HepG2 (cell line): ENCODE measurements at regions not wholly inside any gene's neighbourhood (a gene's known extent, or its start where the extent isn't known, plus 50 kb on each side); places are given as distances from the start of the nearest gene placed in this dataset.

ENCODE experiments used
- CBFB ChIP-seq: sonication (generic); formaldehyde crosslinking; IDR thresholded peaks from 2 replicates; pipeline ENCODE4 v1.4.0; 2020; ENCODE audit warnings: missing genetic modification reagents
- JUND ChIP-seq: sonication (generic); formaldehyde crosslinking; IDR thresholded peaks from 2 replicates; pipeline ENCODE4 v1.8.0; 2022; ENCODE audit warnings: mild to moderate bottlenecking, missing genetic modification reagents
- NFE2L2 ChIP-seq: fragments of 150-350 bp; IDR thresholded peaks from 2 replicates; pipeline ENCODE4 v1.6.1; 2014; ENCODE audit warnings: low read length
- NR1H2 ChIP-seq: sonication (generic); formaldehyde crosslinking; IDR thresholded peaks from 2 replicates; pipeline ENCODE4 v1.8.1; 2022; ENCODE audit warnings: low read depth, missing genetic modification reagents, borderline replicate concordance
- ZSCAN29 ChIP-seq: sonication (generic); formaldehyde crosslinking; conservative IDR thresholded peaks from 2 replicates; pipeline ENCODE4 v1.4.0; 2020; ENCODE audit warnings: mild to moderate bottlenecking, missing genetic modification reagents
- TF ChIP-seq, protein P1 (sequence below): sonication (generic); formaldehyde crosslinking; IDR thresholded peaks from 2 replicates; pipeline ENCODE4 v1.5.0; 2020; ENCODE audit warnings: mild to moderate bottlenecking, missing genetic modification reagents, moderate library complexity
- TF ChIP-seq, protein P2 (sequence below): sonication (generic); formaldehyde crosslinking; IDR thresholded peaks from 2 replicates; pipeline ENCODE4 v1.8.1; 2022; ENCODE audit warnings: mild to moderate bottlenecking, missing genetic modification reagents

DNA sequence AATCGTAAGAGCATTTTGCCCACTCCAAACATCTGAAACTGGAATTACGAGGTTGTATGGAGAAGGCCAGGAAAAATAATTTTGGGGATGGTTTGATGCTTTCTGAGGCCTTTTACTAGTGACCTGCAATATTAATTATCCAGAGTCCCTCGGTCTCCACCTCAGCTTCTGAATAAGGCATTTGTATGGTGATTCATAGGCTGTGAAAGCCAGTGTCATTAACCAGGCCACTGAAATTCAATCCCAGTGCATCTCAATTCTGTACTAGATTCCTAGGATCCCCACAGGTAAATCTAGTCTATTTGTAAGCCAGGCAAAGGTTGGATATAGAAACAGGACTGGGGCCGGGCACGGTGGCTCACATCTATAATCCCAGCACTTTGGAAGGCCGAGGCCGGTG, 135.4 kb upstream of the RBPJ start:
- TF ChIP-seq, protein P1, sequence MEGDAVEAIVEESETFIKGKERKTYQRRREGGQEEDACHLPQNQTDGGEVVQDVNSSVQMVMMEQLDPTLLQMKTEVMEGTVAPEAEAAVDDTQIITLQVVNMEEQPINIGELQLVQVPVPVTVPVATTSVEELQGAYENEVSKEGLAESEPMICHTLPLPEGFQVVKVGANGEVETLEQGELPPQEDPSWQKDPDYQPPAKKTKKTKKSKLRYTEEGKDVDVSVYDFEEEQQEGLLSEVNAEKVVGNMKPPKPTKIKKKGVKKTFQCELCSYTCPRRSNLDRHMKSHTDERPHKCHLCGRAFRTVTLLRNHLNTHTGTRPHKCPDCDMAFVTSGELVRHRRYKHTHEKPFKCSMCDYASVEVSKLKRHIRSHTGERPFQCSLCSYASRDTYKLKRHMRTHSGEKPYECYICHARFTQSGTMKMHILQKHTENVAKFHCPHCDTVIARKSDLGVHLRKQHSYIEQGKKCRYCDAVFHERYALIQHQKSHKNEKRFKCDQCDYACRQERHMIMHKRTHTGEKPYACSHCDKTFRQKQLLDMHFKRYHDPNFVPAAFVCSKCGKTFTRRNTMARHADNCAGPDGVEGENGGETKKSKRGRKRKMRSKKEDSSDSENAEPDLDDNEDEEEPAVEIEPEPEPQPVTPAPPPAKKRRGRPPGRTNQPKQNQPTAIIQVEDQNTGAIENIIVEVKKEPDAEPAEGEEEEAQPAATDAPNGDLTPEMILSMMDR (CRISPR knock-in tag) = no peak
- TF ChIP-seq JUND (CRISPR knock-in tag) = no peak
- no peak for TF ChIP-seq NR1H2
- no peak for TF ChIP-seq CBFB (CRISPR knock-in tag)
- TF ChIP-seq, protein P2, sequence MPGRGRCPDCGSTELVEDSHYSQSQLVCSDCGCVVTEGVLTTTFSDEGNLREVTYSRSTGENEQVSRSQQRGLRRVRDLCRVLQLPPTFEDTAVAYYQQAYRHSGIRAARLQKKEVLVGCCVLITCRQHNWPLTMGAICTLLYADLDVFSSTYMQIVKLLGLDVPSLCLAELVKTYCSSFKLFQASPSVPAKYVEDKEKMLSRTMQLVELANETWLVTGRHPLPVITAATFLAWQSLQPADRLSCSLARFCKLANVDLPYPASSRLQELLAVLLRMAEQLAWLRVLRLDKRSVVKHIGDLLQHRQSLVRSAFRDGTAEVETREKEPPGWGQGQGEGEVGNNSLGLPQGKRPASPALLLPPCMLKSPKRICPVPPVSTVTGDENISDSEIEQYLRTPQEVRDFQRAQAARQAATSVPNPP (CRISPR knock-in tag) = no peak
- no peak for TF ChIP-seq ZSCAN29 (CRISPR knock-in tag)
- no peak for TF ChIP-seq NFE2L2
